ENCODE measurements at regions not wholly inside any gene's neighbourhood (a gene's known extent, or its start where the extent isn't known, plus 50 kb on each side); places are given as distances from the start of the nearest gene placed in this dataset.

DNA sequence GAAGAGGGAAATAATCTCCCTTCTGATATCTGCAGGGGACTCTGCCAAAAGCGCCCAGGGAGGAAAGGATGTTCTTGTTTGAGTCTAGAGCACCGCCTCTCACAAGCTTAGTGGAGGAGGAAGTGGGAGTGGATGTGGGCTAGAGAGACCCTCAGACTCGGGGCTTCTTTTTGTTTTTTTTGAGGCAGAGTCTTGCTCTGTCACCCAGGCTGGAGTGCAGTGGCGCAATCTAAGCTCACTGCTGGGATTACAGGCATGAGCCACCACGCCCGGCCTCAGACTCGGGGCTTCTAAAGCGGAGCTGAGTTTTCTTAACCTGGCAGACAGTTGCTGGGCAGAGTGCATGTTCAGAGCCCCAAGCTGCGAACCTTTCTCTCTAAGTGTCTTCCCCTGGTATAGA is 310.8 kb downstream of the BMP7 start:
- Histone ChIP-seq H3K9me3 (no peaks in the 10 kb centered on the region), H3K4me3 (no peak overlapping the region), H3K27me3 (replicated peaks in 1 of 7) (peaks cover 0 to 85% (median 27%) of the 10 kb centered on the region in 7 donors), H3K4me1 (peaks cover 0 to 5% (median 0%) of the 10 kb centered on the region in 6 donors), H3K27ac (no peak overlapping the region), H3K36me3 (no peaks in the 10 kb centered on the region)
- DNase-seq: no peak
- TF ChIP-seq POLR2AphosphoS5 (IDR thresholded peaks at IDR 0.05): no peak
- no peak for TF ChIP-seq CTCF (IDR thresholded peaks at IDR 0.05 in 8 of 11, conservative IDR thresholded peaks at IDR 0.05 in 3 of 11)
- TF ChIP-seq POLR2A (IDR thresholded peaks at IDR 0.05): no peak
- 29 to 34% (median 32%) methylated on average over 9 of the region's 9 CpGs for WGBS, 5 donors
- intact Hi-C loops (cut with DNase I; ENCODE audit: low total_unique reads): no loop called here

DNA sequence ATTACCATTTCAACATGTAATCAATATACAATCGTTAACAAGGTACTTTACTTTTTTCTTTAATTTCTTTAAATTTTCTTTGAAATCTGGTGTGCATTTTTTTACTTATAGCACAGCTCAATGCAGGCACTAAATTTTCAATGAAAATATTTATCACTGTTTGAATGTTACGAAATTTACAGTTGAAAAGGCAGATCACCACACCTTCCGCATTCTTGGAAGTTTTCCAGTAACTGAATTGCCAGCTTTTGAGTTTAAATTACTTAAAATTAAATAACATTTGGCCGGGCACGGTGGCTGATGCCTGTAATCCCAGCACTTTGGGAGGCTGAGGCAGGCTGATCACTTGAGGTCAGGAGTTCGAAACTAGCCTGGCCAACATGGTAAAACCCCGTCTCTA is 309.9 kb downstream of the BMP7 start:
- peaks cover 0 to 91% (median 27%) of the 10 kb centered on the region in 7 donors for H3K27me3 ChIP-seq (replicated peaks in 1 of 7)
- TF ChIP-seq POLR2A (IDR thresholded peaks at IDR 0.05) (no peak), CTCF (IDR thresholded peaks at IDR 0.05 in 8 of 11, conservative IDR thresholded peaks at IDR 0.05 in 3 of 11) (no peak), POLR2AphosphoS5 (IDR thresholded peaks at IDR 0.05) (no peak)

DNA sequence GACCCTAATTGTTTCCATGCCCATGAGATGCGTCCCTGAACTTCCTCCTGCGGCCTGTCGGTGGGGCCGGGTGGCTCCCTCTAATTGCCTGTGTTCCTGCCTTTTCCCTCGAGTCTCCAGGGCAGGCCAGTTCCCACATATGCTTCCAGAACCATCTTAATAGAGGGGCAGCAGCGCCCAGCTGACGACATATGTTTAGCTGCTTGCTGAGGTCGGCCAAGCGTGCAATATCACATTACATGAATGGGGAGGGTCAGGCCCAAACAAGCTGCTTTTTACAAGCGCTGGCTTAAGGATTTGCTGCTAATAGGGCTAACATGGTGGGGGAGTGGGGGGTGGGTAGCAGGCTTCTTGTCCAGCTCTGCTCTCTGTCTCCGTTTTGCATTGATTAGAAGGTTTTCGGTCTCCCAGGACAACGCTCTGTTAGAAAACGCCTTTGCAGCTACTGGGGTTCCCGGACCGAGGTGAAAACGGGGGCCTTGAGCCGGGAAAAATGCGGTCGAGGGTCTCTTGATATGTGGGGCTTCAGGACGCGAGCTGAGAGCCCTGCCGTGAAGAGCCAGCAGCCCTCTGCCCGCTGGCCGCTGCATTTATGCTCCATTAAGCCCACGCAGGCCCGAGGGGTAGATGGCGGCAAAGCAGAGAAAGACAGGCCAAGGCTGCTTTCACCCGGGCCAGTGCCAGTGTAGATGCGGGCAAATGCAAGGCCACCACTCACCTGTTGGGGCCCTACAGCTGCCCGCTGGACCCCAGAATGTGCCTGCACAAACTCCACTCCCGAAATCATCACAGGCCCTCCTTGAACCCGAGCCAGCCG is 308.5 kb downstream of the BMP7 start:
- Histone ChIP-seq H3K4me1 (peaks cover 0 to 5% (median 0%) of the 10 kb centered on the region in 6 donors), H3K9me3 (no peaks in the 10 kb centered on the region), H3K36me3 (no peaks in the 10 kb centered on the region), H3K27ac (no peak overlapping the region), H3K4me3 (no peak overlapping the region), H3K27me3 (replicated peaks in 1 of 7) (peaks cover 0 to 89% (median 27%) of the 10 kb centered on the region in 7 donors)
- intact Hi-C loops (cut with DNase I; ENCODE audit: low total_unique reads): no loop called here
- 53 to 55% (median 53%) methylated on average over 28 to 34 of the region's 34 CpGs for WGBS, 5 donors
- TF ChIP-seq POLR2A (IDR thresholded peaks at IDR 0.05) (no peak), CTCF (IDR thresholded peaks at IDR 0.05 in 8 of 11, conservative IDR thresholded peaks at IDR 0.05 in 3 of 11) (no peak), POLR2AphosphoS5 (IDR thresholded peaks at IDR 0.05) (no peak)
- no peak for DNase-seq

More for the DNA sequence above, 309.9 kb downstream of the BMP7 start:
- intact Hi-C loops (cut with DNase I; ENCODE audit: low total_unique reads): no loop called here
- Histone ChIP-seq H3K36me3 (no peaks in the 10 kb centered on the region), H3K4me3 (no peak overlapping the region), H3K9me3 (no peaks in the 10 kb centered on the region), H3K4me1 (peaks cover 0 to 5% (median 0%) of the 10 kb centered on the region in 6 donors), H3K27ac (no peak overlapping the region)
- DNase-seq: no peak
- 76 to 89% (median 80%) methylated on average over 7 of the region's 7 CpGs for WGBS, 5 donors

- no peak overlapping the region for H3K4me3 ChIP-seq
- no peaks in the 10 kb centered on the region for H3K36me3 ChIP-seq
- no peak for DNase-seq
- H3K27me3 ChIP-seq (replicated peaks in 1 of 7): peaks cover 0 to 19% (median 0%) of the 10 kb centered on the region in 7 donors
- 25 to 51% (median 28%) methylated on average over 2 of the region's 2 CpGs for WGBS, 5 donors
- H3K4me1 ChIP-seq: no peaks in the 10 kb centered on the region
- no peak overlapping the region for H3K27ac ChIP-seq
- TF ChIP-seq POLR2A (IDR thresholded peaks at IDR 0.05) (no peak), CTCF (IDR thresholded peaks at IDR 0.05 in 8 of 11, conservative IDR thresholded peaks at IDR 0.05 in 3 of 11) (no peak), POLR2AphosphoS5 (IDR thresholded peaks at IDR 0.05) (no peak)
- H3K9me3 ChIP-seq: peaks cover 0 to 13% (median 0%) of the 10 kb centered on the region in 8 donors
- intact Hi-C loops (cut with DNase I; ENCODE audit: low total_unique reads): no loop called here
Measured at GRCh38 chr20:56964901-56965300, 301.5 kb downstream of the BMP7 start.
